Endothelial cell (in vitro differentiated cells): ENCODE measurements at regions not wholly inside any gene's neighbourhood (a gene's known extent, or its start where the extent isn't known, plus 50 kb on each side); places are given as distances from the start of the nearest gene placed in this dataset.

Source experiments
- DNase-seq: peaks from one replicate; pipeline ENCODE4 v3.0.0; 2021; ENCODE audit warnings: low spot score
- H3K27ac Mint-ChIP-seq: one replicate; pipeline ENCODE4 v1.8.0; 2021; ENCODE audit warnings: mixed read lengths, inconsistent platforms; ENCODE audit not compliant: unreplicated experiment
- H3K27me3 Mint-ChIP-seq: one replicate; pipeline ENCODE4 v1.8.0; 2021; ENCODE audit warnings: mild to moderate bottlenecking, moderate library complexity, mixed read lengths, inconsistent platforms; ENCODE audit not compliant: unreplicated experiment
- H3K36me3 Mint-ChIP-seq: one replicate; pipeline ENCODE4 v1.8.0; 2021; ENCODE audit warnings: mild to moderate bottlenecking, low read depth, mixed read lengths, inconsistent platforms; ENCODE audit not compliant: unreplicated experiment
- H3K4me1 Mint-ChIP-seq: one replicate; pipeline ENCODE4 v1.8.0; 2021; ENCODE audit warnings: mild to moderate bottlenecking, mixed read lengths, inconsistent platforms; ENCODE audit not compliant: unreplicated experiment
- H3K4me3 Mint-ChIP-seq: one replicate; pipeline ENCODE4 v1.8.0; 2021; ENCODE audit warnings: mild to moderate bottlenecking, mixed read lengths, inconsistent platforms; ENCODE audit not compliant: unreplicated experiment
- H3K9me3 Mint-ChIP-seq: one replicate; pipeline ENCODE4 v1.8.0; 2021; ENCODE audit warnings: mixed read lengths, inconsistent platforms; ENCODE audit not compliant: unreplicated experiment
- CTCF ChIP-seq: fragments of 200-600 bp; sonication (generic); IDR thresholded peaks from one replicate; pipeline ENCODE4 v1.5.0; 2021; ENCODE audit warnings: antibody characterized with exemption; ENCODE audit not compliant: unreplicated experiment

GRCh38 chr12:107539196-107539939, 146.2 kb upstream of the PWP1 start:
- no peaks in the 10 kb centered on the region for H3K9me3 Mint-ChIP-seq
- no peak overlapping the region for H3K4me3 Mint-ChIP-seq
- H3K27me3 Mint-ChIP-seq, result no peaks in the 10 kb centered on the region
- no peaks in the 10 kb centered on the region for H3K4me1 Mint-ChIP-seq
- no peak for DNase-seq
- no peaks in the 10 kb centered on the region for H3K36me3 Mint-ChIP-seq
- TF ChIP-seq CTCF, result no peak
- no peak overlapping the region for H3K27ac Mint-ChIP-seq

- TF ChIP-seq CTCF, result no peak
- no peaks in the 10 kb centered on the region for H3K36me3 Mint-ChIP-seq
- H3K9me3 Mint-ChIP-seq, result no peaks in the 10 kb centered on the region
- H3K4me1 Mint-ChIP-seq, result no peaks in the 10 kb centered on the region
- H3K4me3 Mint-ChIP-seq, result no peak overlapping the region
- no peaks in the 10 kb centered on the region for H3K27me3 Mint-ChIP-seq
- DNase-seq, result no peak
- H3K27ac Mint-ChIP-seq, result no peak overlapping the region
These were observed 144.4 kb upstream of the PWP1 start for GRCh38 chr12:107541001-107541705.

- H3K9me3 Mint-ChIP-seq, result no peaks in the 10 kb centered on the region
- no peak overlapping the region for H3K27ac Mint-ChIP-seq
- no peak for DNase-seq
- no peaks in the 10 kb centered on the region for H3K36me3 Mint-ChIP-seq
- no peaks in the 10 kb centered on the region for H3K4me1 Mint-ChIP-seq
- no peak overlapping the region for H3K4me3 Mint-ChIP-seq
- TF ChIP-seq CTCF, result no peak
- no peaks in the 10 kb centered on the region for H3K27me3 Mint-ChIP-seq
These were observed 142.2 kb upstream of the PWP1 start for GRCh38 chr12:107543416-107543815.

- DNase-seq, result no peak
- H3K27me3 Mint-ChIP-seq, result no peaks in the 10 kb centered on the region
- no peaks in the 10 kb centered on the region for H3K9me3 Mint-ChIP-seq
- no peak overlapping the region for H3K27ac Mint-ChIP-seq
- no peaks in the 10 kb centered on the region for H3K36me3 Mint-ChIP-seq
- H3K4me3 Mint-ChIP-seq, result no peak overlapping the region
- H3K4me1 Mint-ChIP-seq, result no peaks in the 10 kb centered on the region
- TF ChIP-seq CTCF, result no peak
These were observed 141.8 kb upstream of the PWP1 start for GRCh38 chr12:107543841-107544240.

GRCh38 chr12:107544937-107545336, 140.7 kb upstream of the PWP1 start:
- DNase-seq, result no peak
- Mint-ChIP-seq H3K27me3 (no peaks in the 10 kb centered on the region), H3K4me1 (no peaks in the 10 kb centered on the region), H3K27ac (no peak overlapping the region), H3K9me3 (no peaks in the 10 kb centered on the region), H3K36me3 (no peaks in the 10 kb centered on the region), H3K4me3 (no peak overlapping the region)
- TF ChIP-seq CTCF, result no peak
